Ascending aorta (tissue), 2 donors: ENCODE measurements at regions not wholly inside any gene's neighbourhood (a gene's known extent, or its start where the extent isn't known, plus 50 kb on each side); places are given as distances from the start of the nearest gene placed in this dataset.

Source experiments
- DNase-seq, 2 donors: peaks; one replicate each; pipeline ENCODE4 v3.0.0-alpha.2; 2019; ENCODE audit warnings: low spot score in 2 of 2
- H3K27ac ChIP-seq, 2 donors: fragments of 200-600 bp; sonication (generic); one replicate each; pipeline ENCODE4 v1.5.1; 2016 to 2017; ENCODE audit warnings: mild to moderate bottlenecking in 1 of 2
- H3K27me3 ChIP-seq: fragments of 200-600 bp; sonication (generic); one replicate; pipeline ENCODE4 v1.5.1; 2017
- H3K36me3 ChIP-seq, 2 donors: fragments of 200-600 bp; sonication (generic); one replicate each; pipeline ENCODE4 v1.5.1; 2016
- H3K4me1 ChIP-seq, 2 donors: fragments of 200-600 bp; sonication (generic); one replicate each; pipeline ENCODE4 v1.5.1; 2016 to 2017; ENCODE audit warnings: mild to moderate bottlenecking in 1 of 2
- H3K4me3 ChIP-seq, 2 donors: fragments of 200-600 bp; sonication (generic); one replicate each; pipeline ENCODE4 v1.5.1; 2016 to 2017; ENCODE audit warnings: mild to moderate bottlenecking in 1 of 2
- H3K9me3 ChIP-seq, 2 donors: fragments of 200-600 bp; sonication (generic); one replicate each; pipeline ENCODE4 v1.5.1; 2016
- CTCF ChIP-seq, 3 experiments: fragments of 200-600 bp in 2 of 3; fragments of 450-650 bp in 1 of 3; sonication (generic) in 2 of 3; IDR thresholded peaks; one replicate each; pipeline ENCODE4 v1.5.1; 2016 to 2019; ENCODE audit warnings: antibody characterized with exemption in 3 of 3, mild to moderate bottlenecking in 1 of 3, moderate library complexity in 1 of 3
- intact Hi-C: fragments of 100-400 bp; cut with DNase I; formaldehyde crosslinking; loops from one replicate; pipeline ENCODE4 v1.15.1; 2023

- no peaks in the 10 kb centered on the region for H3K9me3 ChIP-seq
- H3K36me3 ChIP-seq: no peaks in the 10 kb centered on the region
- intact Hi-C loops: loop anchor here (5.0 to 10.0 kb wide), 2 partner anchors 47 to 500 kb away; no protein-coding TSS in a partner anchor
- H3K4me1 ChIP-seq: peaks cover 4 to 25% of the 10 kb centered on the region in 2 donors
- no peak for TF ChIP-seq CTCF (IDR thresholded peaks at IDR 0.05)
- H3K4me3 ChIP-seq: no peak overlapping the region
- H3K27ac ChIP-seq: no peak overlapping the region
- no peak for DNase-seq
- H3K27me3 ChIP-seq: no peaks in the 10 kb centered on the region
These were observed 129.3 kb downstream of the GLI2 start for GRCh38 chr2:120864981-120865380.

- Histone ChIP-seq H3K9me3 (no peaks in the 10 kb centered on the region), H3K27ac (no peak overlapping the region), H3K4me3 (no peak overlapping the region), H3K27me3 (no peaks in the 10 kb centered on the region), H3K36me3 (no peaks in the 10 kb centered on the region), H3K4me1 (peaks cover 4 to 26% of the 10 kb centered on the region in 2 donors)
- no peak for TF ChIP-seq CTCF (IDR thresholded peaks at IDR 0.05)
- no peak for DNase-seq
- intact Hi-C loops: loop anchor here (2.0 to 10.0 kb wide), 6 partner anchors 27 to 499 kb away; no protein-coding TSS in a partner anchor
These were observed 130.0 kb downstream of the GLI2 start for GRCh38 chr2:120865656-120866055.

GRCh38 chr2:120866071-120866470 is 130.4 kb downstream of the GLI2 start:
- no peak overlapping the region for H3K27ac ChIP-seq
- no peak for TF ChIP-seq CTCF (IDR thresholded peaks at IDR 0.05)
- H3K4me1 ChIP-seq: peaks cover 4 to 26% of the 10 kb centered on the region in 2 donors

GRCh38 chr2:120866483-120867140 is 130.9 kb downstream of the GLI2 start:
- Histone ChIP-seq H3K4me1 (peaks cover 4 to 21% of the 10 kb centered on the region in 2 donors), H3K36me3 (no peaks in the 10 kb centered on the region), H3K9me3 (no peaks in the 10 kb centered on the region), H3K4me3 (peak overlapping the region; percentile 57 to 65), H3K27me3 (no peaks in the 10 kb centered on the region), H3K27ac (peak overlapping the region; percentile 92 to 93)
- no peak for TF ChIP-seq CTCF (IDR thresholded peaks at IDR 0.05)
- DNase-seq: no peak
- intact Hi-C loops: loop anchor here (1.0 to 10.0 kb wide), 7 partner anchors 26 to 498 kb away; no protein-coding TSS in a partner anchor

More at GRCh38 chr2:120866071-120866470, 130.4 kb downstream of the GLI2 start:
- H3K4me3 ChIP-seq: no peak overlapping the region
- no peaks in the 10 kb centered on the region for H3K27me3 ChIP-seq
- H3K36me3 ChIP-seq: no peaks in the 10 kb centered on the region
- intact Hi-C loops: loop anchor here (2.0 to 10.0 kb wide), 6 partner anchors 27 to 499 kb away; no protein-coding TSS in a partner anchor
- no peaks in the 10 kb centered on the region for H3K9me3 ChIP-seq
- no peak for DNase-seq

GRCh38 chr2:120867290-120868241 is 131.9 kb downstream of the GLI2 start:
- Histone ChIP-seq H3K36me3 (no peaks in the 10 kb centered on the region), H3K27ac (peak overlapping the region; percentile 92 to 93), H3K27me3 (no peaks in the 10 kb centered on the region), H3K4me1 (peaks cover 4 to 21% of the 10 kb centered on the region in 2 donors), H3K4me3 (peak overlapping the region; percentile 57 to 65), H3K9me3 (no peaks in the 10 kb centered on the region)
- DNase-seq: peak; percentile 57 to 94
- intact Hi-C loops: loop anchor here (1.0 to 10.0 kb wide), 7 partner anchors 25 to 497 kb away; no protein-coding TSS in a partner anchor
- peak in 1 of 3 experiments; percentile 12 for TF ChIP-seq CTCF (IDR thresholded peaks at IDR 0.05)
